ENCODE measurements at regions not wholly inside any gene's neighbourhood (a gene's known extent, or its start where the extent isn't known, plus 50 kb on each side); places are given as distances from the start of the nearest gene placed in this dataset.

GRCh38 chr11:95516786-95517185 is 272.8 kb downstream of the FAM76B start:
- TF ChIP-seq, protein P1, sequence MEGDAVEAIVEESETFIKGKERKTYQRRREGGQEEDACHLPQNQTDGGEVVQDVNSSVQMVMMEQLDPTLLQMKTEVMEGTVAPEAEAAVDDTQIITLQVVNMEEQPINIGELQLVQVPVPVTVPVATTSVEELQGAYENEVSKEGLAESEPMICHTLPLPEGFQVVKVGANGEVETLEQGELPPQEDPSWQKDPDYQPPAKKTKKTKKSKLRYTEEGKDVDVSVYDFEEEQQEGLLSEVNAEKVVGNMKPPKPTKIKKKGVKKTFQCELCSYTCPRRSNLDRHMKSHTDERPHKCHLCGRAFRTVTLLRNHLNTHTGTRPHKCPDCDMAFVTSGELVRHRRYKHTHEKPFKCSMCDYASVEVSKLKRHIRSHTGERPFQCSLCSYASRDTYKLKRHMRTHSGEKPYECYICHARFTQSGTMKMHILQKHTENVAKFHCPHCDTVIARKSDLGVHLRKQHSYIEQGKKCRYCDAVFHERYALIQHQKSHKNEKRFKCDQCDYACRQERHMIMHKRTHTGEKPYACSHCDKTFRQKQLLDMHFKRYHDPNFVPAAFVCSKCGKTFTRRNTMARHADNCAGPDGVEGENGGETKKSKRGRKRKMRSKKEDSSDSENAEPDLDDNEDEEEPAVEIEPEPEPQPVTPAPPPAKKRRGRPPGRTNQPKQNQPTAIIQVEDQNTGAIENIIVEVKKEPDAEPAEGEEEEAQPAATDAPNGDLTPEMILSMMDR (IDR thresholded peaks at IDR 0.05): no peak
- no peak for TF ChIP-seq ZFX (IDR thresholded peaks at IDR 0.05; ENCODE audit: borderline replicate concordance)
